GM12878 (cell line): ENCODE measurements at regions not wholly inside any gene's neighbourhood (a gene's known extent, or its start where the extent isn't known, plus 50 kb on each side); places are given as distances from the start of the nearest gene placed in this dataset.

Experiments
- ATAC-seq: fragments of 200-7000 bp; cut with Tn5 transposase; 3 replicates; pipeline ENCODE4 v1.9.1; 2020; ENCODE audit warnings: mild to moderate bottlenecking, moderate library complexity
- BruUV-seq: library from RNA; stranded (reverse); fragments of 400-500 nt; replicated peaks from 2 replicates; lab custom pipeline; 2021; lab: Mats Ljungman, UMichigan
- CTCF ChIA-PET: fragments of 300-600 bp; sonication (Branson Sonifier 250); formaldehyde crosslinking; extraction: SDS; loops from one replicate; lab custom pipeline; 2021; ENCODE audit warnings: inconsistent platforms; lab: Yijun Ruan, JAX
- POLR2A ChIA-PET: fragments of 350-600 bp; formaldehyde crosslinking; extraction: SDS; loops from one replicate; lab custom pipeline; 2021; ENCODE audit warnings: inconsistent platforms; lab: Charles Lee
- RAD21 ChIA-PET: fragments of 300-600 bp; sonication (Branson Sonifier 250); formaldehyde crosslinking; loops from one replicate; lab custom pipeline; 2023; ENCODE audit warnings: antibody characterized with exemption; ENCODE audit not compliant: unreplicated experiment; lab: Charles Lee
- SMC1A ChIA-PET: fragments of 300-600 bp; sonication (Branson Sonifier 250); formaldehyde crosslinking; loops from one replicate; lab custom pipeline; 2023; ENCODE audit not compliant: unreplicated experiment, uncharacterized antibody; lab: Charles Lee
- DNase-seq: peaks from one replicate; pipeline ENCODE4 v3.0.0-alpha.2; 2011; ENCODE audit warnings: low read depth, low spot score
- FAIRE-seq: peaks from 3 replicates; lab custom pipeline; 2011; peaks lifted over from hg19 to GRCh38; lab: Jason Lieb, UNC
- H2AFZ ChIP-seq: 2 replicates; pipeline ENCODE4 v1.6.0; 2011; ENCODE audit warnings: low read depth, low read length, control low read depth; ENCODE audit not compliant: control insufficient read depth
- H3K27ac ChIP-seq: 2 replicates; pipeline ENCODE4 v1.5.1; 2011; ENCODE audit warnings: control low read depth; ENCODE audit not compliant: control insufficient read depth, insufficient read depth
- H3K27me3 ChIP-seq, 2 experiments: replicated peaks in 1 of 2; 2 replicates each; pipeline versions ENCODE4 v1.6.0 to v1.6.1; 2011; ENCODE audit warnings: low read length in 1 of 2; ENCODE audit not compliant: control insufficient read depth in 2 of 2, insufficient read depth in 2 of 2
- H3K36me3 ChIP-seq, 2 experiments: 2 replicates each; pipeline ENCODE4 v1.5.1; 2011; ENCODE audit warnings: low read length in 1 of 2; ENCODE audit not compliant: control insufficient read depth in 2 of 2, insufficient read depth in 2 of 2
- H3K4me1 ChIP-seq: 2 replicates; pipeline ENCODE4 v1.6.1; 2011; ENCODE audit warnings: mild to moderate bottlenecking, low read length, moderate library complexity, mixed read lengths; ENCODE audit not compliant: control insufficient read depth, insufficient read depth
- H3K4me2 ChIP-seq: 2 replicates; pipeline ENCODE4 v1.6.0; 2011; ENCODE audit warnings: control low read depth; ENCODE audit not compliant: control insufficient read depth, insufficient read depth
- H3K4me3 ChIP-seq: fragments of 200-600 bp; sonication (generic); 2 replicates; pipeline ENCODE4 v1.5.1; 2016
- H3K79me2 ChIP-seq: 2 replicates; pipeline ENCODE4 v1.6.0; 2011; ENCODE audit warnings: low read length; ENCODE audit not compliant: control insufficient read depth, insufficient read depth
- H3K9ac ChIP-seq: 2 replicates; pipeline ENCODE4 v1.8.0; 2011; ENCODE audit warnings: low read length, control low read depth, mixed read lengths; ENCODE audit not compliant: control insufficient read depth, insufficient read depth
- H3K9me3 ChIP-seq: replicated peaks from 3 replicates; pipeline ENCODE4 v1.5.1; 2011; ENCODE audit warnings: mild to moderate bottlenecking, low read length; ENCODE audit not compliant: control insufficient read depth, insufficient read depth
- H4K20me1 ChIP-seq: 2 replicates; pipeline ENCODE4 v1.6.0; 2011; ENCODE audit not compliant: control insufficient read depth, insufficient read depth
- CBFB ChIP-seq: IDR thresholded peaks from 2 replicates; pipeline ENCODE4 v1.6.1; 2016; ENCODE audit warnings: antibody characterized with exemption, low read depth
- HCFC1 ChIP-seq: fragments of 150-350 bp; IDR thresholded peaks from 2 replicates; pipeline ENCODE4 v1.6.1; 2014; ENCODE audit warnings: low read length
- HDAC6 ChIP-seq: fragments of 200-600 bp; sonication (generic); IDR thresholded peaks from one replicate; pipeline ENCODE4 v1.8.0; 2017; ENCODE audit warnings: antibody characterized with exemption; ENCODE audit not compliant: unreplicated experiment
- JUND ChIP-seq: IDR thresholded peaks from 2 replicates; pipeline ENCODE4 v1.6.1; 2012; ENCODE audit warnings: low read depth, mild to moderate bottlenecking, low read length, improper control_type of control experiment, moderate library complexity
- NRF1 ChIP-seq: conservative IDR thresholded peaks from 2 replicates; pipeline ENCODE4 v1.6.1; 2011; ENCODE audit warnings: mild to moderate bottlenecking, low read depth, low read length, improper control_type of control experiment
- PBX3 ChIP-seq: IDR thresholded peaks from 2 replicates; pipeline ENCODE4 v1.6.1; 2011; ENCODE audit warnings: mild to moderate bottlenecking, low read depth, low read length, moderate library complexity; ENCODE audit not compliant: insufficient replicate concordance
- RAD21 ChIP-seq: IDR thresholded peaks from 2 replicates; pipeline ENCODE4 v1.6.1; 2011; ENCODE audit warnings: mild to moderate bottlenecking, low read depth, low read length, moderate library complexity; ENCODE audit not compliant: insufficient read depth
- RAD51 ChIP-seq: fragments of 450-650 bp; IDR thresholded peaks from 2 replicates; pipeline ENCODE4 v1.6.1; 2016; ENCODE audit warnings: moderate library complexity, mild to moderate bottlenecking, inconsistent platforms
- RCOR1 ChIP-seq: conservative IDR thresholded peaks from 2 replicates; pipeline ENCODE4 v1.6.1; 2012; ENCODE audit warnings: low read depth, low read length, improper control_type of control experiment
- SKIL ChIP-seq: fragments of 450-650 bp; IDR thresholded peaks from 2 replicates; pipeline ENCODE4 v1.6.1; 2017; ENCODE audit warnings: mild to moderate bottlenecking, low read depth, inconsistent platforms; ENCODE audit not compliant: poor library complexity, severe bottlenecking
- SMAD1 ChIP-seq: fragments of 450-650 bp; IDR thresholded peaks from 2 replicates; pipeline ENCODE4 v1.6.1; 2018; ENCODE audit warnings: mild to moderate bottlenecking, low read depth; ENCODE audit not compliant: partially characterized antibody
- USF2 ChIP-seq: IDR thresholded peaks from 2 replicates; pipeline ENCODE4 v1.6.1; 2011; ENCODE audit warnings: low read depth, low read length, improper control_type of control experiment, borderline replicate concordance
- WRNIP1 ChIP-seq: IDR thresholded peaks from 2 replicates; pipeline ENCODE4 v1.6.1; 2011; ENCODE audit warnings: low read depth, low read length, improper control_type of control experiment, borderline replicate concordance
- ZBTB40 ChIP-seq: fragments of 450-650 bp; IDR thresholded peaks from 2 replicates; pipeline ENCODE4 v1.6.1; 2016; ENCODE audit warnings: mild to moderate bottlenecking, moderate library complexity, borderline replicate concordance
- ZNF24 ChIP-seq: fragments of 450-650 bp; IDR thresholded peaks from 2 replicates; pipeline ENCODE4 v1.6.1; 2017; ENCODE audit warnings: antibody characterized with exemption, mild to moderate bottlenecking
- WGBS: methylation state at CpG from one replicate; pipeline ENCODE4 v1.1.6; 2016; ENCODE audit warnings: low lambda C conversion rate; ENCODE audit not compliant: insufficient replicate concordance, insufficient coverage; ENCODE audit errors: missing lambda C conversion rate; 5-methylcytosine and 5-hydroxymethylcytosine counted together
- in situ Hi-C: fragments of 300-500 bp; cut with MboI; formaldehyde crosslinking; loops from 9 replicates; pipeline ENCODE4 v1.14.3; 2018; ENCODE audit warnings: mixed read lengths
- intact Hi-C: fragments of 100-400 bp; cut with micrococcal nuclease; formaldehyde crosslinking; loops from one replicate; pipeline ENCODE4 v1.14.2; 2022; ENCODE audit not compliant: unreplicated experiment

GRCh38 chr10:44697116-44697515 is 214.0 kb upstream of the TMEM72 start:
- intact Hi-C loops: no loop called here
- Histone ChIP-seq H3K27me3 (no peaks in the 10 kb centered on the region; a peak in 1 of 4 replicates), H3K4me3 (no peak overlapping the region), H3K9me3 (no peaks in the 10 kb centered on the region), H3K9ac (no peak overlapping the region), H3K79me2 (no peaks in the 10 kb centered on the region), H3K4me1 (no peaks in the 10 kb centered on the region), H3K4me2 (no peak overlapping the region), H2AFZ (no peak overlapping the region), H3K27ac (no peak overlapping the region), H4K20me1 (no peaks in the 10 kb centered on the region), H3K36me3 (no peaks in the 10 kb centered on the region)
- ChIA-PET CTCF (no interaction called here), SMC1A (no interaction called here), POLR2A (no interaction called here), RAD21 (no interaction called here)
- 0% methylated on average over 2 of the region's 2 CpGs for WGBS
- DNase-seq: no peak
- no peak for FAIRE-seq
- ATAC-seq: no peak
- no TSS peak for BruUV-seq
- in situ Hi-C loops: no loop called here
- TF ChIP-seq RCOR1 (no peak), RAD51 (no peak), WRNIP1 (no peak), PBX3 (no peak), HDAC6 (no peak), SKIL (no peak), ZNF24 (no peak), SMAD1 (no peak), RAD21 (no peak), USF2 (no peak), JUND (no peak), NRF1 (no peak), ZBTB40 (no peak), CBFB (no peak), HCFC1 (no peak)
